Ecto neural progenitor cell (in vitro differentiated cells): ENCODE measurements at regions not wholly inside any gene's neighbourhood (a gene's known extent, or its start where the extent isn't known, plus 50 kb on each side); places are given as distances from the start of the nearest gene placed in this dataset.
"Not testable (repeated sequence)": the region's sequence is repeated elsewhere in the genome, so short reads cannot be mapped to it uniquely, and the experiment has no call there.

ENCODE experiments used
- DNase-seq: peaks from one replicate; pipeline ENCODE4 v3.0.0-alpha.2; 2018; ENCODE audit warnings: low spot score

GRCh38 chr9:111148052-111149017, 110.1 kb upstream of the LPAR1 start:
- DNase-seq = no peak

GRCh38 chr9:111147041-111147440, 108.8 kb upstream of the LPAR1 start:
- no peak for DNase-seq

GRCh38 chr9:111144741-111145140, 106.5 kb upstream of the LPAR1 start:
- DNase-seq = no peak

- no peak for DNase-seq
Observed at GRCh38 chr9:111136180-111136579, 97.9 kb upstream of the LPAR1 start.

- DNase-seq = no peak
Observed at GRCh38 chr9:111131211-111131610, 92.9 kb upstream of the LPAR1 start.

GRCh38 chr9:111120526-111120925, 82.3 kb upstream of the LPAR1 start:
- no peak for DNase-seq

- DNase-seq = no peak
Observed at GRCh38 chr9:111118256-111118948, 80.1 kb upstream of the LPAR1 start.

GRCh38 chr9:111114486-111114885, 76.2 kb upstream of the LPAR1 start:
- no peak for DNase-seq

- no peak for DNase-seq
Observed at GRCh38 chr9:111113712-111114111, 75.4 kb upstream of the LPAR1 start.

- no peak for DNase-seq
Observed at GRCh38 chr9:111110805-111111204, 72.5 kb upstream of the LPAR1 start.

- DNase-seq = no peak
Observed at GRCh38 chr9:111108946-111109345, 70.7 kb upstream of the LPAR1 start.

- DNase-seq = no peak
Observed at GRCh38 chr9:111107141-111107540, 68.9 kb upstream of the LPAR1 start.

GRCh38 chr9:111106202-111106601, 67.9 kb upstream of the LPAR1 start:
- DNase-seq = no peak

GRCh38 chr9:111102793-111103464, 64.7 kb upstream of the LPAR1 start:
- DNase-seq = no peak

GRCh38 chr9:111099199-111100008, 61.1 kb upstream of the LPAR1 start:
- peak; percentile 63 for DNase-seq

- DNase-seq = no peak
Observed at GRCh38 chr9:111098093-111098492, 59.8 kb upstream of the LPAR1 start.

- DNase-seq = no peak
Observed at GRCh38 chr9:111096051-111096450, 57.8 kb upstream of the LPAR1 start.

- DNase-seq = no peak
Observed at GRCh38 chr9:111095441-111095840, 57.2 kb upstream of the LPAR1 start.

GRCh38 chr9:111094958-111095357, 56.7 kb upstream of the LPAR1 start:
- DNase-seq = no peak

GRCh38 chr9:111094433-111094924, 56.2 kb upstream of the LPAR1 start:
- DNase-seq = no peak

GRCh38 chr9:111092167-111092566, 53.9 kb upstream of the LPAR1 start:
- DNase-seq = not testable (repeated sequence)
